HCT116 (cell line): ENCODE measurements at regions not wholly inside any gene's neighbourhood (a gene's known extent, or its start where the extent isn't known, plus 50 kb on each side); places are given as distances from the start of the nearest gene placed in this dataset.
"Not testable (repeated sequence)": the region's sequence is repeated elsewhere in the genome, so short reads cannot be mapped to it uniquely, and the experiment has no call there.

ENCODE experiments used
- ATAC-seq: fragments of 200-7000 bp; cut with Tn5 transposase; 2 replicates; pipeline ENCODE4 v1.9.1; 2020; ENCODE audit warnings: mild to moderate bottlenecking, moderate library complexity
- BruUV-seq: library from RNA; stranded (reverse); fragments of 400-500 nt; replicated peaks from 2 replicates; lab custom pipeline; 2021; lab: Mats Ljungman, UMichigan
- CTCF ChIA-PET: fragments of 300-600 bp; sonication (Branson Sonifier 250); formaldehyde crosslinking; loops from one replicate; lab custom pipeline; 2021; ENCODE audit warnings: antibody characterized with exemption; lab: Charles Lee
- POLR2A ChIA-PET: fragments of 300-600, 350-600 bp; sonication (Branson Sonifier 250); formaldehyde crosslinking; loops from one replicate; lab custom pipeline; 2021; ENCODE audit warnings: antibody characterized with exemption; lab: Charles Lee
- RAD21 ChIA-PET, 2 experiments: fragments of 300-600 bp; sonication (Branson Sonifier 250); formaldehyde crosslinking; loops; one replicate each; lab custom pipeline; 2023; ENCODE audit warnings: low total read pairs in 2 of 2; ENCODE audit not compliant: uncharacterized antibody in 2 of 2, unreplicated experiment in 2 of 2, low non-redundant PET in 1 of 2; lab: Charles Lee
- DNase-seq: peaks from one replicate; pipeline ENCODE4 v3.0.0-alpha.2; 2010; ENCODE audit warnings: low read depth, low spot score
- H2AFZ ChIP-seq: fragments of 200-600 bp; shearing (Covaris generic), sonication (generic); 2 replicates; pipeline ENCODE4 v1.6.1; 2017; ENCODE audit warnings: low read depth, mixed run types, mixed read lengths, antibody characterized with exemption, low read length; ENCODE audit not compliant: poor library complexity, severe bottlenecking
- H3K27ac ChIP-seq: 2 replicates; pipeline ENCODE4 v1.5.1; 2012; ENCODE audit warnings: low read depth, low read length
- H3K27me3 ChIP-seq: fragments of 200-600 bp; sonication (generic); 2 replicates; pipeline ENCODE4 v1.6.1; 2016; ENCODE audit warnings: mixed run types, low read length, mixed read lengths; ENCODE audit not compliant: insufficient read depth
- H3K36me3 ChIP-seq, 2 experiments: fragments of 200-500 bp in 1 of 2; fragments of 200-600 bp in 1 of 2; sonication (Bioruptor generic) in 1 of 2; sonication (generic) in 1 of 2; 2 replicates each; pipeline versions ENCODE4 v1.5.1 to v1.6.1; 2014 to 2016; ENCODE audit warnings: low read length in 2 of 2, inconsistent platforms in 1 of 2, mixed read lengths in 1 of 2, mixed run types in 1 of 2; ENCODE audit not compliant: insufficient read depth in 2 of 2, control insufficient read depth in 1 of 2
- H3K4me1 ChIP-seq, 2 experiments: fragments of 200-600 bp in 1 of 2; sonication (generic) in 1 of 2; 2 replicates each; pipeline versions ENCODE4 v1.5.1 to v1.6.1; 2012 to 2017; ENCODE audit warnings: low read length in 2 of 2, inconsistent platforms in 1 of 2, mild to moderate bottlenecking in 1 of 2, mixed read lengths in 1 of 2, mixed run types in 1 of 2, moderate library complexity in 1 of 2; ENCODE audit not compliant: insufficient read depth in 2 of 2, control insufficient read depth in 1 of 2
- H3K4me2 ChIP-seq: fragments of 200-600 bp; sonication (generic); 2 replicates; pipeline ENCODE4 v1.6.1; 2017; ENCODE audit warnings: mixed run types, low read length, mixed read lengths
- H3K4me3 ChIP-seq, 2 experiments: fragments of 200-600 bp in 1 of 2; sonication (generic) in 1 of 2; replicated peaks in 1 of 2; 2 replicates each; pipeline ENCODE4 v1.5.1; 2011 to 2016; ENCODE audit warnings: low read length in 2 of 2, control low read depth in 1 of 2, low read depth in 1 of 2, mild to moderate bottlenecking in 1 of 2, mixed read lengths in 1 of 2, mixed run types in 1 of 2
- H3K79me2 ChIP-seq: fragments of 200-600 bp; sonication (generic); 2 replicates; pipeline ENCODE4 v1.6.1; 2017; ENCODE audit warnings: mild to moderate bottlenecking, mixed run types, low read length, moderate library complexity, mixed read lengths; ENCODE audit not compliant: insufficient read depth
- H3K9ac ChIP-seq: fragments of 200-600 bp; sonication (generic); 2 replicates; pipeline ENCODE4 v1.6.1; 2016; ENCODE audit warnings: low read length, mixed read lengths
- H3K9me2 ChIP-seq: fragments of 200-600 bp; sonication (generic), shearing (Covaris generic); 2 replicates; pipeline ENCODE4 v1.6.1; 2017; ENCODE audit warnings: mixed run types, mild to moderate bottlenecking, moderate library complexity; ENCODE audit not compliant: insufficient read depth
- H3K9me3 ChIP-seq, 2 experiments: fragments of 200-500 bp in 1 of 2; fragments of 200-600 bp in 1 of 2; sonication (Bioruptor generic) in 1 of 2; sonication (generic) in 1 of 2; 2 replicates each; pipeline ENCODE4 v1.6.1; 2014 to 2017; ENCODE audit warnings: low read length in 2 of 2, mixed read lengths in 2 of 2, inconsistent platforms in 1 of 2, low read depth in 1 of 2, mild to moderate bottlenecking in 1 of 2, mixed run types in 1 of 2, moderate library complexity in 1 of 2; ENCODE audit not compliant: control insufficient read depth in 1 of 2, insufficient read depth in 1 of 2
- H4K20me1 ChIP-seq: fragments of 200-600 bp; sonication (generic), shearing (Covaris generic); 2 replicates; pipeline ENCODE4 v1.6.1; 2017; ENCODE audit warnings: mixed run types, mild to moderate bottlenecking, moderate library complexity; ENCODE audit not compliant: insufficient read depth
- CTCF ChIP-seq, 3 experiments: fragments of 200-600 bp in 1 of 3; sonication (generic) in 1 of 3; IDR thresholded peaks in 2 of 3; conservative IDR thresholded peaks in 1 of 3; 2 replicates each; pipeline ENCODE4 v1.5.1; 2012 to 2017; ENCODE audit warnings: low read depth in 2 of 3, low read length in 2 of 3, antibody characterized with exemption in 1 of 3, borderline replicate concordance in 1 of 3, control low read depth in 1 of 3, mild to moderate bottlenecking in 1 of 3, mixed read lengths in 1 of 3, mixed run types in 1 of 3, moderate library complexity in 1 of 3; ENCODE audit not compliant: insufficient read depth in 1 of 3
- EZH2 ChIP-seq: fragments of 200-600 bp; sonication (generic); IDR thresholded peaks from 2 replicates; pipeline ENCODE4 v1.6.1; 2017; ENCODE audit warnings: antibody characterized with exemption, mixed run types
- FOSL1 ChIP-seq: IDR thresholded peaks from 2 replicates; pipeline ENCODE4 v1.6.1; 2012; ENCODE audit warnings: low read depth
- JUND ChIP-seq: IDR thresholded peaks from 2 replicates; pipeline ENCODE4 v1.6.1; 2012
- POLR2A ChIP-seq: IDR thresholded peaks from 2 replicates; pipeline ENCODE4 v1.7.0; 2011; ENCODE audit warnings: borderline replicate concordance; ENCODE audit not compliant: insufficient read depth, insufficient read length; ENCODE audit errors: extremely low read depth
- POLR2AphosphoS5 ChIP-seq: IDR thresholded peaks from 2 replicates; pipeline ENCODE4 v1.6.1; 2011; ENCODE audit warnings: mild to moderate bottlenecking, low read depth, low read length, moderate library complexity
- RAD21 ChIP-seq: IDR thresholded peaks from 2 replicates; pipeline ENCODE4 v1.6.1; 2012; ENCODE audit warnings: low read depth, mild to moderate bottlenecking
- intact Hi-C: fragments of 100-400 bp; cut with micrococcal nuclease; formaldehyde crosslinking; loops from 2 replicates; pipeline ENCODE4 v1.10.0; 2022
- TF ChIP-seq, protein P1 (sequence below): IDR thresholded peaks from 2 replicates; pipeline ENCODE4 v1.6.1; 2012
- TF ChIP-seq, protein P2 (sequence below): IDR thresholded peaks from 2 replicates; pipeline ENCODE4 v1.6.1; 2012; ENCODE audit warnings: low read depth

DNA sequence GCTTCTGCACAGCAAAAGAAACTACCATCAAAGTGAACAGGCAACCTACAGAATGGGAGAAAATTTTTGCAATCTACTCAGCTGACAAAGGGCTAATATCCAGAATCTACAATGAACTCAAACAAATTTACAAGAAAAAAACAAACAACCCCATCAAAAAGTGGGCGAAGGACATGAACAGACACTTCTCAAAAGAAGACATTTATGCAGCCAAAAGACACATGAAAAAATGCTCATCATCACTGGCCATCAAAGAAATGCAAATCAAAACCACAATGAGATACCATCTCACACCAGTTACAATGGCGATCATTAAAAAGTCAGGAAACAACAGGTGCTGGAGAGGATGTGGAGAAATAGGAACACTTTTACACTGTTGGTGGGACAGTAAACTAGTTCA is 132.0 kb downstream of the ZFAND4 start:
- BruUV-seq, H3K4me1 ChIP-seq, H3K27ac ChIP-seq, H3K9ac ChIP-seq, CTCF ChIA-PET, H3K4me3 ChIP-seq, H3K4me2 ChIP-seq, POLR2A ChIA-PET, H2AFZ ChIP-seq, H3K79me2 ChIP-seq, H3K9me2 ChIP-seq, H4K20me1 ChIP-seq, H3K36me3 ChIP-seq, H3K27me3 ChIP-seq, ATAC-seq, DNase-seq, intact Hi-C loops, H3K9me3 ChIP-seq, RAD21 ChIA-PET: not testable (repeated sequence)

DNA sequence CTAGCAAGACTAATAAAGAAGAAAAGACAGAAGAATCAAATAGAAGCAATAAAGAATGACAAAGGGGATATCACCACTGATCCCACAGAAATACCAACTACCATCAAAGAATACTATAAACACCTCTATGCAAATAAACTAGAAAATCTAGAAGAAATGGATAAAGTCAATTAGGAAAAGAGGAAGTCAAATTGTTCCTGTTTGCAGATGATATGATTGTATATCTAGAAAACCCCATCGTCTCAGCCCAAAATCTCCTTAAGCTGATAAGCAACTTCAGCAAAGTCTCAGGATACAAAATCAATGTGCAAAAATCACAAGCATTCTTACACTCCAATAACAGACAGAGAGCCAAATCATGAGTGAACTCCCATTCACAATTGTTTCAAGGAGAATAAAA is 133.0 kb downstream of the ZFAND4 start:
- H3K4me1 ChIP-seq, H2AFZ ChIP-seq, DNase-seq, H3K9me3 ChIP-seq, POLR2A ChIA-PET, H3K9me2 ChIP-seq, RAD21 ChIA-PET, intact Hi-C loops, H3K9ac ChIP-seq, H3K4me2 ChIP-seq, H4K20me1 ChIP-seq, H3K27me3 ChIP-seq, BruUV-seq, ATAC-seq, H3K27ac ChIP-seq, H3K4me3 ChIP-seq, CTCF ChIA-PET, H3K36me3 ChIP-seq, H3K79me2 ChIP-seq: not testable (repeated sequence)

DNA sequence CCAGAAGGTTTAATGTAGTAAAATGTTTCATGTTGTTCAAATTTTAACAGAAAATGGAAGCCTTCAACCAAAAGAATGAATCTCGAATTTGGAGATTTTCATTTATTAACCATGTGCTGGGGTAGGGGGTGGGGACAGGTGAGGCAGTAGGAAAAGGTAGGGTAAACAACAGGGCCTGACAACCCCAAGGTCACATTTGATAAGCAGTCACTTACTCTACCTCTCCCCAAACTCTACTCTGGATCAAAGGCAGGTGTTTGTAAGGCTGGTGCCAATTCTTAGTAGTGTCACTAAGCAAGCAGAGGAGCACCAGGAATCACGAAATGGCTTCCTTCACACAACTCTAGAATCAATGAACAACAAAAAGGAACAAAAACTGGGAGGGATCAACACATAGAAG is 138.0 kb downstream of the ZFAND4 start:
- Histone ChIP-seq H3K4me3 (no peak overlapping the region), H3K36me3 (no peaks in the 10 kb centered on the region), H2AFZ (no peak overlapping the region), H3K27me3 (no peaks in the 10 kb centered on the region), H4K20me1 (no peaks in the 10 kb centered on the region), H3K4me1 (no peaks in the 10 kb centered on the region), H3K27ac (no peak overlapping the region), H3K4me2 (no peak overlapping the region), H3K79me2 (no peaks in the 10 kb centered on the region), H3K9me2 (no peaks in the 10 kb centered on the region), H3K9me3 (no peaks in the 10 kb centered on the region), H3K9ac (no peak overlapping the region)
- BruUV-seq, result no TSS peak
- DNase-seq, result no peak
- ChIA-PET POLR2A (no interaction called here), RAD21 (no interaction called here), CTCF (no interaction called here)
- intact Hi-C loops, result no loop called here
- ATAC-seq, result no peak
- TF ChIP-seq JUND, result no peak
- TF ChIP-seq, protein P1, sequence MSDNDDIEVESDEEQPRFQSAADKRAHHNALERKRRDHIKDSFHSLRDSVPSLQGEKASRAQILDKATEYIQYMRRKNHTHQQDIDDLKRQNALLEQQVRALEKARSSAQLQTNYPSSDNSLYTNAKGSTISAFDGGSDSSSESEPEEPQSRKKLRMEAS, result no peak
- TF ChIP-seq, protein P2, sequence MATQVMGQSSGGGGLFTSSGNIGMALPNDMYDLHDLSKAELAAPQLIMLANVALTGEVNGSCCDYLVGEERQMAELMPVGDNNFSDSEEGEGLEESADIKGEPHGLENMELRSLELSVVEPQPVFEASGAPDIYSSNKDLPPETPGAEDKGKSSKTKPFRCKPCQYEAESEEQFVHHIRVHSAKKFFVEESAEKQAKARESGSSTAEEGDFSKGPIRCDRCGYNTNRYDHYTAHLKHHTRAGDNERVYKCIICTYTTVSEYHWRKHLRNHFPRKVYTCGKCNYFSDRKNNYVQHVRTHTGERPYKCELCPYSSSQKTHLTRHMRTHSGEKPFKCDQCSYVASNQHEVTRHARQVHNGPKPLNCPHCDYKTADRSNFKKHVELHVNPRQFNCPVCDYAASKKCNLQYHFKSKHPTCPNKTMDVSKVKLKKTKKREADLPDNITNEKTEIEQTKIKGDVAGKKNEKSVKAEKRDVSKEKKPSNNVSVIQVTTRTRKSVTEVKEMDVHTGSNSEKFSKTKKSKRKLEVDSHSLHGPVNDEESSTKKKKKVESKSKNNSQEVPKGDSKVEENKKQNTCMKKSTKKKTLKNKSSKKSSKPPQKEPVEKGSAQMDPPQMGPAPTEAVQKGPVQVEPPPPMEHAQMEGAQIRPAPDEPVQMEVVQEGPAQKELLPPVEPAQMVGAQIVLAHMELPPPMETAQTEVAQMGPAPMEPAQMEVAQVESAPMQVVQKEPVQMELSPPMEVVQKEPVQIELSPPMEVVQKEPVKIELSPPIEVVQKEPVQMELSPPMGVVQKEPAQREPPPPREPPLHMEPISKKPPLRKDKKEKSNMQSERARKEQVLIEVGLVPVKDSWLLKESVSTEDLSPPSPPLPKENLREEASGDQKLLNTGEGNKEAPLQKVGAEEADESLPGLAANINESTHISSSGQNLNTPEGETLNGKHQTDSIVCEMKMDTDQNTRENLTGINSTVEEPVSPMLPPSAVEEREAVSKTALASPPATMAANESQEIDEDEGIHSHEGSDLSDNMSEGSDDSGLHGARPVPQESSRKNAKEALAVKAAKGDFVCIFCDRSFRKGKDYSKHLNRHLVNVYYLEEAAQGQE, result no peak
- no peak for TF ChIP-seq RAD21
- TF ChIP-seq POLR2A, result no peak
- no peak for TF ChIP-seq EZH2
- TF ChIP-seq FOSL1, result no peak
- TF ChIP-seq CTCF (IDR thresholded peaks at IDR 0.05 in 2 of 3, conservative IDR thresholded peaks at IDR 0.05 in 1 of 3; ENCODE audit: borderline replicate concordance in 1 of 3, insufficient read depth in 1 of 3, low read depth in 2 of 3, low read length in 2 of 3), result no peak
- TF ChIP-seq POLR2AphosphoS5, result no peak
